GM18508 (cell line): ENCODE measurements at regions not wholly inside any gene's neighbourhood (a gene's known extent, or its start where the extent isn't known, plus 50 kb on each side); places are given as distances from the start of the nearest gene placed in this dataset.
"Not testable (repeated sequence)": the region's sequence is repeated elsewhere in the genome, so short reads cannot be mapped to it uniquely, and the experiment has no call there.

ENCODE experiments used
- ATAC-seq: cut with Tn5 transposase; IDR thresholded peaks from one replicate; pipeline ENCODE4 v1.9.1; 2021; ENCODE audit warnings: moderate number of reproducible peaks; ENCODE audit not compliant: insufficient read depth, unreplicated experiment

DNA sequence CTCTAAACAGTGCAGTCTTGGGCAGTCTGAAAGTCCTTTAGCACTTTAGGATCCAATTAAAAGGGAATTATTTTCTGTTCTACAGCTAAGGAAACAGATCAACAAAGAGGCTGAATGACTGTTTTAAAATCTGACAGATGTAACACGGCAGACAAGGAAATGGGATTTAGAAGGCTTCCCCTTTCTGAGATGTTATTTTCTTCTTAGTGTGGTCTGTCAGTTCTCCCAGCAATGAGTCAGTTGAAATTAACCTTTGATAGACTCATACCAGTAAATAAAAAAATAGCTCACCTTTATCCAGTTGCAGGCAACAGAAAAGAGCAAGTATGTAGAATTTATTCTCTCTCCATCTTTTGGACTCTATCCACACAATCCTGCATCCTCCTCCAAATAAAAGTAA is 98.1 kb downstream of the NEDD1 start:
- no peak for ATAC-seq

DNA sequence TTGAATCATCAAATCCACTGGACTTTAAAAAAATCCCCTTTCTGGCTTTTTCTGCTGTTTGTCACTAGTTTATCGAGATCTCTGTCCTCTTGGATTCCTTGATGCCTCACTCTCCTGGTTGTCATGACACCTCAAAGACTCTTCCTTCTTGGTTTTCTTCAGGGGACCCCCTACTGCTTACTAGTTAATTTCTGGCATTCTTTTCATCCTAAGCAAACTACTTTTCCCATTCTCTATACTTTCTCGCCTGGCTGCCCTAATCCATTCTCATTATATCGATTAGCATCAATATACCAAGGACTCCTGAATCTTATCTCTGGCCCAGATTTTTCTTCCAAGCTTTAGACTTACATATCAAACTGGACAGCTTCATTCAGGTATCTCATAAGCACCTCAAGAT is 98.6 kb downstream of the NEDD1 start:
- ATAC-seq = no peak

DNA sequence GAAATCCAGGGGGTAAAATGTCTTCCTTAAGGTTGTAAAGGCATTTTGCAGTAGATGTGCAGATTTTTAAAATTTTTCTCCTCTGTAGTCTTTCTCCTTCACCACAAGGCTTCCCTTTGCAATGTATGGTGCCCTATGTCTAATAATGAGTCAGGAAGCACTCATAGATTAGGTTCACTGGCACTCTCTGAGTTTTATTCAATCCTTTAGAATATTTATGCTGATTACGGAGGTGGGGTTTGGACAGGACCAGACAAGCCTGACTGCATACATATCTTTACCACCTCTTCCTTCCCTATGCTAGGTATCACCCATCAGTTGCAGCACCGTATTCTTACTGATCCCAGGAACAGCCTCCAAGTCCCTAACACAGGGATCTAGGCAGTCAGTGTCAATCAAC is 99.5 kb downstream of the NEDD1 start:
- no peak for ATAC-seq

DNA sequence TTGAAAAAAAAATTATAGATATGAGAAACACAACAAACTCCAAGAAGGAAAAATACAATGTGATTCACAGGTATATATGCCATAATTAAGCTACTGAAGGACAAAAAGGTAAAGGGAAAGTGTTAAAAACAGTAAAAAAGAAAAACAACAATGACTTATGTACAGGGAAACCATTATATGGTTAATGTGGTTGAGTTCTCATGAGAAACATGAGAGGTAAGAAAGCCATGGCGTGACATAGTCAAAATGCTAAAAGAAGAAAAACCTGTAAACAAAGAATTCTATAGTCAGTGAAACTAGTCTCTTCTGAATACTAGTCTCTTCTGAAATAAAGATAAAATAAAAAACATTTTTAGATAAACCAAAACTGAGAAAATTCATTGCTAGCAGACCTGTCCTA is 109.1 kb downstream of the NEDD1 start:
- no peak for ATAC-seq

DNA sequence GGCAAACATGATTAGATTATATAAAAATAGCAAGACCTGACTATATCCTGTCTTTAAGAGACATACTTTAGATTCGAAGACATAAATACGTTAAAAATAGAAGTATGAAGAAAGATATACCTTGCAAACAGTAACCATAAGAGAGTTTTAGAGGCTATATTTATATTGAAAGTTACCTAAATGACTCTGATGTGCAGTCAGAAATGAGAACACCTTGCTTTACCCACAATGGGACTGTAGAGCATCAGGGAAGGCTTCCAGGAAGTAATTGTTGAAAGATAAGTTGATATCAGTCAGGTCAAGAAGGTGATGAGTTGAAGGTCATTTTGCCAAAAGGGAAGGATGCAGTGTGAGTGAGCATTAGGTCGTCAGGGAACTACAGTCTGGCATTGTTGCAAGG is 110.2 kb downstream of the NEDD1 start:
- no peak for ATAC-seq

DNA sequence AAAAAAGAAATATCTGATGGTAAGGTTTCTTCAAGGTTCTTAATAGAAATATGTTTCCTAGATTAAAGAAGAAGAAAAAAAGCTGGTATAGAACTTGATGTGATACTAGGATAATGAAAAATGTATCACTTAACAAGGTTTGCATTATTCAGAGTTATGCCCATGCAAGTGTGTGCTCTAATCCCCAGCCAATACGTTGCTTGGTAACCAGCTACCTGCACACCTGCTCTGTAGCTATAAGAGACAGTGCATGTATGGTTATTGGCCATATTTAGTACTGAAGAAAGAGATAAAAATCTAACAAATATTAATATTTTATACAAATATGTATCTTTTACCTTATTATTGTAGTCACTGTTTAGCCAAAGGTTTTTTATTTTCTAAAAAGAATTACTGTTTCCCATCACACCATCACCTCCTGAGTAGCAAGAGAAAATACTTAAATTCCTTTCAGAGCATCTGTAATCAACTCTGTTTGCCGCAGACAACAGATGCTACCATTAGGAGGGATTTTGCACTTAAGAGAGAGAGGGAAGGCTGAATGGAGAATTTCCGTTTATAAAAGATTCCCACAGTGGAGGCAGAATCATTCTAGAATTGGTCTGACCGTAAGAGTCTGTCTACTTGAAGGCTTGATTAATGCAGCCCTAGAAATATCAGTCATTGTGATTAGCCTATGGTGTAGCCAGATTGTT is 115.6 kb downstream of the NEDD1 start:
- ATAC-seq = no peak

DNA sequence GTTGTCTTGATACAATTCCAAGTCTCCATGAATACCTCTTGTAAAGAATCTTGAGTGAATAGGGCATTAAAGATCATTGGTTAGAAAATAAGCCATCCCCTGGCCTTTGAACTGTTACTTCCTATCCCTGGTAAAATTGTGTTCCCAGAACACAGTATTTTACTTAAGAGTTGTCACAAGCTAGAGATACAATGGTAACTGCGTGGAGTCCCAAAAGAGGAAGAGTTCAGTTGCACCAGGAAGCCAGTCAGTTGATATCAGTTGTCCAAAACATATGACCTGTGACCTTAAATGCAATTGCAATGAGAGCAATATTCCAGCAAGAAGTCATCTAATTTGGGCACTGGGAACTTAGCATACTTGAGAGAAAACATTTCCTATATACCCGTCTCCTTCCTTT is 117.3 kb downstream of the NEDD1 start:
- ATAC-seq = no peak

DNA sequence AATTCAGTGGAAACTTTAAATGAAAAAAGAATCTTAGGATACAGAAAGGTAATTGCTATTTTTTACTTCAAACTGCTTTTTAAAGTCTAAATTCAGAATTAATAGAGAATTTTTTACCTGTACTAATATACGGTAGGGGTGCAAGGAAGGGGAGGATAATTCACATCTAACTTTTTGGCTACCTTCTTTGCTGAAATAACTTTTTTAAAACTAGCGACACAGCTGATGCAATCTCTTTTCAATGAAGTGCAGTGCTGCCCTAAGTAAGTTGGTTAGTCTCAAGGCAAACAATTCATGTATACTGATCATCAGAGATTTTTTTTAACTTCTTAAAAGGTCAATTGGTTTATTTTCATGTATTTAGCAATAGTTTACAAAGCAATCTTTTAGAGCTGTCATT is 119.8 kb downstream of the NEDD1 start:
- no peak for ATAC-seq

DNA sequence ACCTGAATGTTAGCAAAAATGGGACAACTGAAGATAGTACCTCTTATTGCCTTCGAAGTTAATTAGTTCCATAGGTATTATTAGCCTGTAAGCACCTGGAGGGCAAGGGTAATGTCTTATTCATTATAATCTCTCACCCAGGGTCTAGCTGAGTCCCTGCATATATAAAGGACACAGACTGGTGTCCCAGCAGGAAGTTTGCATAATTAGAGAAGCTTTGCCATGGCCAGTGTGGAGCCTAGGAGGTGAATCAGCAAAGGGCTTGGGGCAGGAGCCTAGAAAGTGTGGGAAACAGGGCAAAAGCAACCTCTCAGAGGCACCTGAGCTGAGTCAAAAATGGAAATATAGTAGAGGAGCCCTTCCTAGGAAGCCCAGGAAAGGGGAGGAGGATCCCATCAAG is 120.4 kb downstream of the NEDD1 start:
- ATAC-seq = no peak

DNA sequence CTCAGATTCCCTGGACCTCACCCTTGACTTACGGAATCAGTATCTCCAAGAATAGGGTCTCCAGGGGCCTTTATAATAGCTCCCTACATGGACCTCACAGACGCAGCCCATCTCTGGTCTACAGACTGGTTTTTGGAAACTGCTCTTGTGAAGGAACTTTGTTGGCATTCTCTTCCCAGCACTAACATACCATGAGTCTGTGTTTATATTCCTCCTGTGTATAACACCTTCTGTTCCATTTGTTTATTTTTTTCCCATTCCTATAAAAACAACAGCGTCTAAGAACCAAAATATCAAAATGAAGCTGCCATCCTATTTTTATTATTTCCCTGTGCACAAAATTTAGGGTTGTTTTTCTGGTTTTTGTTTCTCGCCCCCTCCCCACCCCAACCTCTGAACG is 131.1 kb downstream of the NEDD1 start:
- no peak for ATAC-seq

DNA sequence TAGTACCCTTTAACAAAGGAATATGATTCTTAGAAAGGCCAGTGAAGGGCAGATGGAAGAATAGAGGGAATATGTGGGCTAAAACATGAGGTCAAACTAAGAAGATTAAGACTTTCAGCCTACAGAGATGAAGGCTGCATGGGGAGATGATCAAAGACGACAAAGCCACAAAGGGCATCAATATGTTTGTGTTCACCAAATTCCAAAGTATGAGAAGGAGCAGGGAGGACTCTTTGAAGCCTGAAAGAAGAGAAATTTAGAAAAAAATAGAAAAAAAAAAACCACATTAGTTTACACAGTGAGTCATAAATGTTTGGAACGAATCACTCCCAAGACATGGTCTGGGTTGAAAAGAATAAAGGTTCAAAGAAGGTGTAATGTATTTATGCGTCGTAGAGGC is 131.8 kb downstream of the NEDD1 start:
- ATAC-seq = no peak

DNA sequence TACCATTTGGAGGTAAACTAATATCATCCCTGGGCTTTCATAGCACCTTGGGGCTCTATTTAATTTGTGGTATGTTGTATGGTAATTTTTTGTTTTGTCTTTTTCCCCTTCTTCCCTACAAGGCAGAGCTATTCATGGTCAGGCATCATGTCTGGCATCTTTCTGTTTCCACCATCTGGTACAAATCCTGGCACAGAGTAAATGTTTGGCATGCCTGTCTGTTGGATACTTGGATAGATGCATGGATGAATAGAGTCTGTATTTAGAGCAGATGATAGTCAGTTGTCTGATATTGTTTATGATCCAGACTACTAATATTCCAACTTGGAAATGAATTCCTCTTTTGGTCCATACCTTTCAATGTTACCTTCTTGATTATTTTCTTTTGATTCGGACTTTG is 139.8 kb downstream of the NEDD1 start:
- no peak for ATAC-seq

DNA sequence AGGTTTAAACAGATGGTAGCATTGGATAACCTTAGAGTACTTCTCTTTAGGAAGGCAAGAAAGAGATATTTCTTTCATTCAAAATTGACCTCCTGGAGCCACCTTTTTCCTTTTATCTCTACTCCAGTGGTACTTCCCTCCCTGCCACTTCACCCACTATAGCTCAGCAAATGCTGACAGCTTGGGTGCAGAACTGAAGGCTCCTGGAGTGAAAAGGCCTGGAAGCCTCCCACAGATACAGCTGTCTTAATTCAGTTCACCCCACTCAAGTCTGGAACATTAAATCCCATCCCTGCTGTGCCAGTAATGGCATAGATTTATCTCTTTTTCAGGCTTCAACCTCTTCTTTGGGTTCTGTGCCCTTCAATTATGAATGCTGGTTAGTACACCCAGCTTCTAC is 140.3 kb downstream of the NEDD1 start:
- no peak for ATAC-seq

DNA sequence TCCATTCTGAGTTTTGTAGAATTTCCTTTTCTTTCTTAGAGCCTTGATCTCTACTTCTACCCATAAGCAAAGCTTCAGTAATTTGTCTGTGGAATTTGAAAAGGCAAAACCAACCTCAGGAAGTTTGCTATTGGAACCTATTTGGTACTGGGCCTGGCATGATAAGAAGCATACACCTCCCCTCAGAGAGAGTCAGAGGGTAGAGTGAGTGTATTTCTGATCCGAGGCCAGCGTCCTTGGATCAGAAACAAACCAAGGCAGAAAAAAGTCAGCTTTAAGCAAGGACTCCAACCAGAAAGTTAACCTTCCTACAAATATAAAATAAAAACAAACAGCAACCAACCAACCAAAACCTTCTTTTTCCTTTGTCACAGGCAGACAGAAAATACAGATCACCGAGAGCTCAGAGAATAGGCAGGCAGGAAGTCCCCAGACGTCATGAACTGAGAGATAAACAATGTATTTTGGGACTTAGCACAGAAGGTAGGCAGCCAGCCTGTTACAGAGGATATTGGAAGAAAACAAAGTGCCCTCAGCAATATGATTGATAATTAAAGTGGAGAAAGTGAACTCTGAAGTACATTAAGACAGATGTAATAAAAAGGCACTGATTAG is 141.5 kb downstream of the NEDD1 start:
- no peak for ATAC-seq

DNA sequence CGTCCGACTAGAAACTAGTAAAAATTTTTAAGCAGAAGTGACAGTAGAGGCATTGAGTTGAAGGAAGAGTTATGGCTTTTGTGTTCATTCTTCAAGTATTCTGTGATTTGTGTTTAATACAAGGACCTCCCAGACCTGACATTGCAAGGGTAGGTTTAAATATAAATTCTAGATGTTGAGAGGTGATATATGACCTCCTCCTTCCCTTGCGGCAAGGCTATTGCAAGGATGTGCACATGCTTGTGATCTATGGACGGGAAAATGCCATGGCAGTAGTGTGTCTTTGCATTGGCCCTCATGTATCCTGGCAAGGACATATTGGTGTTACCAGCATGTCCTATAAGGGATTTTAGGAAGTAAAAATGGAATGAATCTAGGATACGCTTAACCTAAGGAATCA is 143.5 kb downstream of the NEDD1 start:
- no peak for ATAC-seq

DNA sequence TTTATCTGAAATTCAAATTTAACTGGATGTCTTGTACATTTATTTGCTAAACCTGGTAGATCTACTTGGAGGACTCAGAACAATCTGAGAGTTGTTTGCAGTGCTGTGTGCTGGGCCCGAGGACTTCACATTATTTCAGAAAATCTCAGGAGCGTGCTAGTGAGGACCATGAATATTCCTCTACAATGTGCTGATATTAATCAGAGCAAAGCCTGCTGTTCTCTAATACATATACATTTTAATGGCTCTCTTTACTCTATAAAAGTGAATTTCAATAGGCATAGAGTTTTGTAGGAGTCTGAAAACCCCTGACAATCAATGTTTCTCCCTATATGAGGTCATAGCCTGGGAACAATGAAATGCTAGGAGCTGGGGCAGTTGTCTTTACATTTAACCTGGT is 144.3 kb downstream of the NEDD1 start:
- ATAC-seq = no peak

DNA sequence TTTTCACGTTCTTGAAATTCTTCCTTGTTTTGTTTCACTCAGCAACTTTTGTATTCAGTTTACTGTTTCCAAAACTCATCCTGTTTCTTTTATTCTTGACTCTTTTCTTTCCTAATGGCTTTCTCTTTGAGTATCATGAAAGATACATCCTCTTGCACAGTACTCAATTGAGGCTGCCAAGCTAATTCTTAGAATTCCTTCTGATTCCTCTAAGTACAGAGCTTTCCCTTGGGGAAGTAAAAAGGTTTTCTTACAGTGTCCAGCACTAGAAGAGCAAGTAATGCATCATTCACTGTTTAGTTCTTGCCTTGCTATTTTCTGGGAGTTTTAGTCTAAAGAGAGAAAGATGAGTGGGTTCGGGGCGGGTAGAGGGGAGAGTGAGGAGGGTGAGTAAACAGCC is 154.1 kb downstream of the NEDD1 start:
- ATAC-seq = no peak

DNA sequence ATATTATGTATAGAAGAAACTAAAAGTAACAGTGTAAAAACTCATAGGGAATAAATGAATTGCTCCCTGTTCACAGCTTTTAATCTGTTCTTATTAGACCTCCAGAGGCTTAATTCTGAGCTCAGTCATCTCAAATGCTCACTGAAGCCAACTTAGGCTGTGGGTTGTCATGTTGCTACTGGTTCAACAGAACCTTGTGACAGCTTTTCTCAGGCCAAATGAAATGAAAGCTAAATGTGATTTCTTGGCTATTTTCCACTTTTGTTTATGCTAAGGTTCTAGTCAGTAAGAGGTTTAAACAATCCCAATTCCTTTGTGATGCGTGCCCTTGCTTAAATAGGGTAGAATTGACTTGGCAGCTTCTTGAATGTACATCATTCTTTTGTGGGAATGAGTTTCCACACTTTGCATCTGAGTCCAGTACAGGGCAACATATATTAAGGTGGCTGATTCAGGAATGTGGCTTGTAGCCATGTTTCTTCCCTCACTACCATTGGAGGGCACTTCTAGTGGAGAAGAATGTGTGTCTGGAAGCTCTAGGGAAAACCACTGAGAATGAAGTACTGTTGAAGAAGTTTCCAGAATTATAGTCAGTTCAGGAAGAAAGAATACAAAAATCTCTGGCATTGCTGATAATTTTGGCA is 156.4 kb downstream of the NEDD1 start:
- ATAC-seq = no peak

DNA sequence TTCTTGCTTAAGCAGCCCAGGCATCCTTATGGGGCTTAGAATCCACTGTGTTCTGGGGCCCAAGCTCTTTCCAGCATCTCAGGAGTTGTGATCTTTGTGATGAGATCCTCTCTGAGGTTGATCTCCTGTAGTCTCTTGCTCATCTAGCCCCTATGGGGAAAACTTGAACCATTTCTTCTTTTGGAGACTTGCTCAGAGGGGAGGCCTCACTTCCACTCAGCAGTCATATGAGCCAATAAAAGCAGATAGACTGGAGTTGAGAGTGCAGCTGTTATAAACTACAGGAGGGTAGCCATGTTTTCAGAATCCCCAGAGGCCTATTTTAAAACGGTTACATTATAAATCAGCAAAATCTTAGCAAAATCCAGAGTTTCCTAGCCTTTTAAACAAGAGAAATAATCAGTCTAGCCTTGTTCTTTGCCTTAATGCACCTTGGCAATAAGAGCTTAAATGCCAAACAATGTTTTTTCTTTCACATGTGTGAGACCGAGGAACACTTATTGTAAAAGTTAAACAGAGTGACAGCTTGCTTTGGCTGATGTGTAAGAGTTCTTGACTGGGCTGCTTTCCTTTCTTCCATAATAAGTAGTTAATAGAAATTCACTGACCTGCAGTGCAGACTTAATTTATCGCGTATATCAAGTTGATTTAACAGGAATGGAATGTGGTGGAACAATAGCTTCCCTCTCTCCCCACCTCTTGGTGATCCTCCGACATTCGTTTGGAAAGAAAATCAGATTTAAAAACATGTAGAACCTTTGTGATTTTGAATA is 168.3 kb downstream of the NEDD1 start:
- ATAC-seq = no peak

DNA sequence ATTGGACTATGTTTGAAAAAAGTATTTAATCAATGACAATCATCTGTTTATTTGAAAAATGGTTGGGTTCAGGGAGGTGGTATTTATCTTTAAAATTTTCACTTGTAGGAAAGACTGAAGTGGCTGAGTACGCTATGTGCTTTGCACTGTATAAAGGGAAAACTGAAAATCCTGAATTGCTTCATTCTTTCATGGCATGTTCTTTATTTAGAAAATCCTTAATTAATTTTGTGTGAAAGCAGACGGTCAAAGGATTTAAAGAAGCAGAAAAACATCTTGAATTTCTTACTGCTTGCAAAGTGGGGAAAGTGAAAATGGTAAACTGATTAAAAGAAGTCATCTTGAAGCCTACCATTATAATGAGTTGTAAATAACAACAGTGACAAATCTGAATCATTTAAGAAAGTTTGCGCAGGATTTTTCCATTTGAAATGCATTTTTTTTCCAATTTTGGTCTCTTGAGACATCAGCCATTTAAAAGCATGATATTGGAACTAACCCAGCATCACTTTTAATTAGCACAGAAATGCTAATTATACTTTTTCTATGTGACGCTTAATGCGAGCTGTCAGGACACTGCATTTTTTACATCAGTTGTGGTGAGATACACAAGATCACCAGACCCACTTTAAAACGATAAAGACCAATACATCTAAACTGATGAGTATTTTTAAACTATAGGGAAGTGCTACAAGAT is 169.0 kb downstream of the NEDD1 start:
- ATAC-seq = no peak

DNA sequence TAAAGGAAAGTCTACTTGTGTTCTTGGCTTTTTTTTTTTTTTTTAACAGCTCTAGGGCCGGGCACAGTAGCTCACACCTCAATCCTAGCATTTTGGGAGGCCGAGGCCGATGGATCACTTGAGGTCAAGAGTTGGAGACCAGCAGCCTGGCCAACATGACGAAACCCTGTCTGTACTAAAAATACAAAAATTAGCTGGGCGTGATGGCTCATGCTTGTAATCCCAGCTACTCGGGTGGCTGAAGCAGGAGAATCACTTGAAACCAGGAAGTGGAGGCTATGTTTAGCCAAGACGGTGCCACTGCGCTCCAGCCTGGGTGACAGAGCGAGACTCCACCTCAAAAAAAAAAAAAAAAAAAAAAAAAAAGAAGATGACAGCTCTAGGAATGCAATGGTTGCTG is 169.9 kb downstream of the NEDD1 start:
- ATAC-seq = not testable (repeated sequence)
